Activated naive CD4-positive, alpha-beta T cell treated with anti-CD3 and anti-CD28 coated beads, Interleukin-2, amount 10 ng/mL, durations not matched to agents 7 days and 5 days (primary cell): ENCODE measurements at regions not wholly inside any gene's neighbourhood (a gene's known extent, or its start where the extent isn't known, plus 50 kb on each side); places are given as distances from the start of the nearest gene placed in this dataset.
"Not testable (repeated sequence)": the region's sequence is repeated elsewhere in the genome, so short reads cannot be mapped to it uniquely, and the experiment has no call there.

Source experiments
- CTCF ChIA-PET: fragments of 350-600 bp; sonication (Branson Sonifier 250); formaldehyde crosslinking; loops from one replicate; lab custom pipeline; 2021; ENCODE audit warnings: antibody characterized with exemption; lab: Charles Lee
- DNase-seq: peaks from one replicate; pipeline ENCODE4 v3.0.0-alpha.2; 2020
- H3K27ac Mint-ChIP-seq: one replicate; pipeline ENCODE4 v1.8.0; 2021; ENCODE audit warnings: mild to moderate bottlenecking, moderate library complexity, mixed read lengths
- H3K27me3 Mint-ChIP-seq: one replicate; pipeline ENCODE4 v1.8.0; 2021; ENCODE audit warnings: mild to moderate bottlenecking, mixed read lengths
- H3K36me3 Mint-ChIP-seq: one replicate; pipeline ENCODE4 v1.8.0; 2021; ENCODE audit warnings: mixed read lengths
- H3K4me1 Mint-ChIP-seq: one replicate; pipeline ENCODE4 v1.8.0; 2021; ENCODE audit warnings: mixed read lengths
- H3K4me3 Mint-ChIP-seq: one replicate; pipeline ENCODE4 v1.8.0; 2021; ENCODE audit warnings: mild to moderate bottlenecking, moderate library complexity, mixed read lengths
- H3K9me3 Mint-ChIP-seq: one replicate; pipeline ENCODE4 v1.8.0; 2021; ENCODE audit warnings: mixed read lengths

- H3K36me3 Mint-ChIP-seq, result no peaks in the 10 kb centered on the region
- peaks cover 4% of the 10 kb centered on the region for H3K9me3 Mint-ChIP-seq
- no peak overlapping the region for H3K27ac Mint-ChIP-seq
- no peak overlapping the region for H3K4me3 Mint-ChIP-seq
- DNase-seq, result no peak
- no peaks in the 10 kb centered on the region for H3K4me1 Mint-ChIP-seq
- CTCF ChIA-PET, result no interaction called here
- no peaks in the 10 kb centered on the region for H3K27me3 Mint-ChIP-seq
Observed at GRCh38 chr4:28835501-28835900, 1884.7 kb upstream of the PCDH7 start.

GRCh38 chr4:28842271-28842670, 1877.9 kb upstream of the PCDH7 start:
- no peak for DNase-seq
- no peak overlapping the region for H3K27ac Mint-ChIP-seq
- CTCF ChIA-PET, result no interaction called here
- H3K4me1 Mint-ChIP-seq, result no peaks in the 10 kb centered on the region
- H3K9me3 Mint-ChIP-seq, result peaks cover 8% of the 10 kb centered on the region
- H3K4me3 Mint-ChIP-seq, result no peak overlapping the region
- H3K27me3 Mint-ChIP-seq, result no peaks in the 10 kb centered on the region
- H3K36me3 Mint-ChIP-seq, result no peaks in the 10 kb centered on the region

GRCh38 chr4:28845158-28845557, 1875.0 kb upstream of the PCDH7 start:
- DNase-seq, result no peak
- H3K27ac Mint-ChIP-seq, result no peak overlapping the region
- H3K4me3 Mint-ChIP-seq, result no peak overlapping the region
- CTCF ChIA-PET, result no interaction called here
- no peaks in the 10 kb centered on the region for H3K4me1 Mint-ChIP-seq
- peaks cover 16% of the 10 kb centered on the region for H3K9me3 Mint-ChIP-seq
- no peaks in the 10 kb centered on the region for H3K27me3 Mint-ChIP-seq
- no peaks in the 10 kb centered on the region for H3K36me3 Mint-ChIP-seq

GRCh38 chr4:28857028-28857427, 1863.1 kb upstream of the PCDH7 start:
- CTCF ChIA-PET, H3K36me3 Mint-ChIP-seq, H3K4me1 Mint-ChIP-seq, DNase-seq, H3K27me3 Mint-ChIP-seq, H3K4me3 Mint-ChIP-seq, H3K27ac Mint-ChIP-seq: not testable (repeated sequence)
- peaks cover 11% of the 10 kb centered on the region for H3K9me3 Mint-ChIP-seq

- CTCF ChIA-PET, result no interaction called here
- H3K36me3 Mint-ChIP-seq, result no peaks in the 10 kb centered on the region
- no peaks in the 10 kb centered on the region for H3K4me1 Mint-ChIP-seq
- no peak for DNase-seq
- H3K4me3 Mint-ChIP-seq, result no peak overlapping the region
- no peak overlapping the region for H3K27ac Mint-ChIP-seq
- H3K9me3 Mint-ChIP-seq, result peaks cover 11% of the 10 kb centered on the region
- H3K27me3 Mint-ChIP-seq, result no peaks in the 10 kb centered on the region
Observed at GRCh38 chr4:28868841-28869240, 1851.3 kb upstream of the PCDH7 start.

- no peaks in the 10 kb centered on the region for H3K9me3 Mint-ChIP-seq
- no peak overlapping the region for H3K27ac Mint-ChIP-seq
- no peaks in the 10 kb centered on the region for H3K4me1 Mint-ChIP-seq
- H3K27me3 Mint-ChIP-seq, result no peaks in the 10 kb centered on the region
- H3K36me3 Mint-ChIP-seq, result no peaks in the 10 kb centered on the region
- DNase-seq, result no peak
- CTCF ChIA-PET, result no interaction called here
- no peak overlapping the region for H3K4me3 Mint-ChIP-seq
Observed at GRCh38 chr4:28879178-28879577, 1841.0 kb upstream of the PCDH7 start.

GRCh38 chr4:28879900-28880299, 1840.3 kb upstream of the PCDH7 start:
- DNase-seq, result no peak
- no peak overlapping the region for H3K4me3 Mint-ChIP-seq
- H3K27ac Mint-ChIP-seq, result no peak overlapping the region
- CTCF ChIA-PET, result no interaction called here
- H3K9me3 Mint-ChIP-seq, result no peaks in the 10 kb centered on the region
- H3K4me1 Mint-ChIP-seq, result no peaks in the 10 kb centered on the region
- no peaks in the 10 kb centered on the region for H3K27me3 Mint-ChIP-seq
- no peaks in the 10 kb centered on the region for H3K36me3 Mint-ChIP-seq

GRCh38 chr4:28883211-28883610, 1837.0 kb upstream of the PCDH7 start:
- Mint-ChIP-seq H3K4me1 (no peaks in the 10 kb centered on the region), H3K27me3 (no peaks in the 10 kb centered on the region), H3K36me3 (no peaks in the 10 kb centered on the region), H3K4me3 (no peak overlapping the region), H3K9me3 (peaks cover 5% of the 10 kb centered on the region), H3K27ac (no peak overlapping the region)
- DNase-seq, result no peak
- CTCF ChIA-PET, result no interaction called here

- H3K4me3 Mint-ChIP-seq, result no peak overlapping the region
- DNase-seq, result no peak
- H3K27ac Mint-ChIP-seq, result no peak overlapping the region
- peaks cover 5% of the 10 kb centered on the region for H3K9me3 Mint-ChIP-seq
- CTCF ChIA-PET, result no interaction called here
- no peaks in the 10 kb centered on the region for H3K36me3 Mint-ChIP-seq
- no peaks in the 10 kb centered on the region for H3K4me1 Mint-ChIP-seq
- no peaks in the 10 kb centered on the region for H3K27me3 Mint-ChIP-seq
Observed at GRCh38 chr4:28886934-28887333, 1833.2 kb upstream of the PCDH7 start.

- Mint-ChIP-seq H3K9me3 (peaks cover 6% of the 10 kb centered on the region), H3K27me3 (no peaks in the 10 kb centered on the region), H3K4me1 (no peaks in the 10 kb centered on the region), H3K27ac (no peak overlapping the region), H3K4me3 (no peak overlapping the region), H3K36me3 (no peaks in the 10 kb centered on the region)
- CTCF ChIA-PET, result no interaction called here
- DNase-seq, result no peak
Observed at GRCh38 chr4:28890949-28891775, 1829.0 kb upstream of the PCDH7 start.

GRCh38 chr4:28913466-28913865, 1806.7 kb upstream of the PCDH7 start:
- Mint-ChIP-seq H3K27ac (no peak overlapping the region), H3K9me3 (peaks cover 12% of the 10 kb centered on the region), H3K4me1 (no peaks in the 10 kb centered on the region), H3K4me3 (no peak overlapping the region), H3K36me3 (no peaks in the 10 kb centered on the region), H3K27me3 (no peaks in the 10 kb centered on the region)
- no peak for DNase-seq
- CTCF ChIA-PET, result no interaction called here

GRCh38 chr4:28916585-28916984, 1803.6 kb upstream of the PCDH7 start:
- Mint-ChIP-seq H3K4me1 (no peaks in the 10 kb centered on the region), H3K9me3 (peaks cover 24% of the 10 kb centered on the region), H3K36me3 (no peaks in the 10 kb centered on the region), H3K27ac (no peak overlapping the region), H3K4me3 (no peak overlapping the region), H3K27me3 (no peaks in the 10 kb centered on the region)
- DNase-seq, result no peak
- CTCF ChIA-PET, result no interaction called here

GRCh38 chr4:28918871-28919270, 1801.3 kb upstream of the PCDH7 start:
- CTCF ChIA-PET, result no interaction called here
- Mint-ChIP-seq H3K27me3 (no peaks in the 10 kb centered on the region), H3K36me3 (no peaks in the 10 kb centered on the region), H3K27ac (no peak overlapping the region), H3K4me1 (no peaks in the 10 kb centered on the region), H3K4me3 (no peak overlapping the region), H3K9me3 (peaks cover 28% of the 10 kb centered on the region)
- no peak for DNase-seq

- no peaks in the 10 kb centered on the region for H3K27me3 Mint-ChIP-seq
- H3K27ac Mint-ChIP-seq, result no peak overlapping the region
- H3K4me1 Mint-ChIP-seq, result no peaks in the 10 kb centered on the region
- H3K4me3 Mint-ChIP-seq, result no peak overlapping the region
- CTCF ChIA-PET, result no interaction called here
- H3K36me3 Mint-ChIP-seq, result no peaks in the 10 kb centered on the region
- peaks cover 23% of the 10 kb centered on the region for H3K9me3 Mint-ChIP-seq
- no peak for DNase-seq
Observed at GRCh38 chr4:28921886-28922285, 1798.3 kb upstream of the PCDH7 start.

- no peak overlapping the region for H3K4me3 Mint-ChIP-seq
- no peak for DNase-seq
- CTCF ChIA-PET, result no interaction called here
- H3K4me1 Mint-ChIP-seq, result no peaks in the 10 kb centered on the region
- H3K36me3 Mint-ChIP-seq, result no peaks in the 10 kb centered on the region
- H3K27ac Mint-ChIP-seq, result no peak overlapping the region
- H3K27me3 Mint-ChIP-seq, result no peaks in the 10 kb centered on the region
- H3K9me3 Mint-ChIP-seq, result peaks cover 13% of the 10 kb centered on the region
Observed at GRCh38 chr4:28926156-28926555, 1794.0 kb upstream of the PCDH7 start.
